SK-N-MC (cell line): ENCODE measurements at regions not wholly inside any gene's neighbourhood (a gene's known extent, or its start where the extent isn't known, plus 50 kb on each side); places are given as distances from the start of the nearest gene placed in this dataset.

ENCODE experiments used
- EZH2 ChIP-seq: fragments of 200-600 bp; sonication (generic); IDR thresholded peaks from one replicate; pipeline ENCODE4 v1.6.1; 2017; ENCODE audit warnings: antibody characterized with exemption
- POLR2AphosphoS5 ChIP-seq: IDR thresholded peaks from 2 replicates; pipeline ENCODE4 v1.6.1; 2012; ENCODE audit warnings: mild to moderate bottlenecking, low read depth, low read length, borderline replicate concordance

DNA sequence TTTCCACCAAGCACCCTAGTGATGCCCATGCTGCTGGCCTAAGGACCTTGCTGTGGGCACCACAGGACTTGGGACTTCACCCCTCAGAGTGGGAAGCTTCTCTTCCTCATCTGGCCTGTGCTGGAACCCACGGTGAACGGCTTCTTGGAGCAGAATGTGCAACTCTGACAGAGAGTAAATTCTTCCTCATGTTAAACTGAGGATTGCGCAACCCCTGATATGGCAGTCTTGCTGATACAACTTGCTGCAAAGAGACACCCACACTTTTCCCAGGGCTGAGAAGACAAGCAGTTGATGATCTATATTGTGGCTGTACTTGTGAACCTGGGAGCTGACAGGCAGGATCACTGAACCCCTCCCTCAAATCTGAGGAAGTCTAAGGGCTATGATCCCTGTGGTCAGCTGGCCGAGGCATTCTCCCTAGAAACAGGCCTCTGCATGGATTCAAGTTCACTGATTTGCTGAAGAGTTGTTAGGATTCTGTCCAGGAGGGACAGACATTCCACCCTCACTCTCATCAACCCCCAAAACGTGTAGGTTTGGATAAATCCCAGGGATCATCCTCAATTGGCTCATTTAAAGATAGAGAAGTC, 307.2 kb downstream of the MTRR start:
- TF ChIP-seq EZH2: no peak
- TF ChIP-seq POLR2AphosphoS5: no peak
